ENCODE measurements at regions not wholly inside any gene's neighbourhood (a gene's known extent, or its start where the extent isn't known, plus 50 kb on each side); places are given as distances from the start of the nearest gene placed in this dataset.
"Not testable (repeated sequence)": the region's sequence is repeated elsewhere in the genome, so short reads cannot be mapped to it uniquely, and the experiment has no call there.

DNA sequence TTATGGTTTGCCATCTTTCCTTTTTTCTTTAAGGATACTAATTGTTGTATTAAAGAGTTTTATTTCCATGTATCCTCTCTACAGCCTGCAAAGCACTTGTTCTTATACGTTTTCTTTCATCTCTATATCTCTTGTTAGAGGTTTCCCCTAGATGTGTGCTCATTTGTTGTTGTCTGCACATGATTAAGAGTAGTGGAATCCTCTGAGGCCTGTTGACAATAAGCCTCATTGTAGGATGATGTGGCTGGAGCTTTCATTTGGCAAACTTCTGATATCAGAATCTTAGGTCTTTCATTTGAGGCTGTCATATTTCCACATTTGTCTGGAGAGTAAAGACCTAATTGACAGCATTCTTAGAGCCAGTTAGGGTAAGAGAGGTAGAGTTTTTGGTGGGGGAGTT lies 506.0 kb downstream of the DIPK2A start:
- DNase-seq = no peak

DNA sequence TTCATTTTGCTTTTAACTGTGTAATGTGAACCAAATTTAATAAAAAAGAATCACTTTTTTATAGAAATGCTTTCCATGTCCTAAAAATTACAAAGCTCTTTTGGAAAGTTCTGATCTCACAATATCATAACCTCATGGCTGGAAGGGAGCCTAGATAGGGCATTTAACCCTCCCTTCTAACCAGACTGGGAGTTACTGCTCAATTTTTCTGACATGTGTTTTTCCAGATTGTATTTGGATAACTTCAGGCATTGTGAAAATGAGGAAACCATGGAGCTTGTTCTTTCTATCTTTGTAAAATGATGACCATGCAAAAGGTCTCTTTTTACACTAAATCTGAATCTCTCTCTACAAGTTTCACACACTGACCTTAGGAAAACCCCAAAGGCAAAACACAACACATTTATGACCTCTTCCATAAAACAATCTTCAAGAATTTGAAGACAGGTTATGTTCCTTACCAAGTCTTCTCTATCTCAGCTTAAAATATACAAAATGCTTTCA lies 508.8 kb downstream of the DIPK2A start:
- no peak for DNase-seq

DNA sequence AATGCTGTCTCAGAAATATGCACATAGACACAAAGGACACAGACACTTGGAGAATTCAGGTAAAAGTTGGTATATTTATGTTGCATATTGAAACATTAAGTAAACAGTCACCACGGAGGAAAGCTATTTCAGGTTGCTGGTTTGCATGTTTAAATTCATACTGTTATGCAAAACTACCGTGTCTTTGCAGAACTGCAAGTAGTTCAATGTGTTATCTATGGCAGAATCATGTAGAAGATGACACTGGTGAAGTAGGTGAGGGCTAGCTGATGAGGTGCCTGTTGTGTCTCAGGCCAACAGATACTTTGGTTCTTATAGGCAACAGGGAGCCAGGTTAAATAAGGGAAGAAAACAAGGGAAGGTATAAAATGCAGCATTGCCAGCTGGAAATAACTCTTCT lies 511.3 kb downstream of the DIPK2A start:
- DNase-seq = no peak

DNA sequence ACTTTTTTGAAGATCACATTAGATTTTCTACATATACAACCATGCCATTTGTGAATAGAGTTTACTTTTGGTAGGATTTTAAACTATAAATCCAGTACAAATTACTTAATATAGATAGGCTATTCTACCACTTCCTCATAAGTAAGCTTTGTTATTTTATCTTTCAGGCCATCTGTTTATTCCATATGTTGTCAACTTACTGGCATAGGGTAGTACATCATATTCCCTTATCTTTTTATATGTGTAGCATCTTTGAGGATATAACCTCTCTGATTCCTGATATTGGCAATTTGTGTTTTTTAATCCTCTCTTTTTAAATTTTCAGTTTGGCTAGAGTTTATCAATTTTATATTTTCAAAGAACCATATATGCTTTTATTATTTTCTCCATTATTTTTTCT lies 515.4 kb downstream of the DIPK2A start:
- no peak for DNase-seq

DNA sequence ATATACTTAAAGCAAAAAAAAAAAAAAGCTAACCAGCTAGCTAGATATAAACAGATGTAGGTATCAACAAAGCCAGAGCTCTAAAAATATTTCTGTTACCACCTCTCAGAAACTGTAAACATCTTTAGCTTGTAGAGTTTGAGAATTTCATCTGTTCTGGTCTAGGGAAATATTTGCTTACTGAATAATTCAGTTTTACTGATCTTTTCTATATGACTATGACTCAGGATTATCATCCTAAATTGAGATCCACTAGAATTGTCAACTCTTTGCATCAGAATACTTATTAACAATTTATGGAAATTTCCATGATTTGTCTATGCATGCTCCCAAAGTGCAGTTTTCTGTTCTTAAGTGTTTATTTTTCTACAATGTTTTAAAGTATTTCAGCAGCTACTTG lies 517.3 kb downstream of the DIPK2A start:
- DNase-seq = no peak

DNA sequence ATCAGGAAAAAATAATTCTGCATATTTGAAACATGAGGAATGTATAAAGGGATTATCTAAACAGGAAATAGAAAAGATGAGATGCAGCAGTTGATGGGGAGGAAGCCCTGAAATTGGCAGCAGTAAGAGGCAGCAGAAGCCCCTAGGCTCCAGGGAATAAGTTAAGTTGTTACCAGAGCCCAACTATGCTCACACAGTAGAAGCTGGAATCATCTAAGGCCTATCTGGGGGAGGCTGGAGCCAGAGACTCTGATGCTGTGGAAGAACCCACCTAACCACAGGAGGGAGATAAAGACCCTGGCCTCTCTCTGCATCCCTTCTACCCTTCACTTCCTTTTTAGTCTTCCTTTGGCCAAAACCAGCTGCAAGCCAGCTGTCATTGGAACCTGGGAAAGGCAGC lies 519.7 kb downstream of the DIPK2A start:
- no peak for DNase-seq

DNA sequence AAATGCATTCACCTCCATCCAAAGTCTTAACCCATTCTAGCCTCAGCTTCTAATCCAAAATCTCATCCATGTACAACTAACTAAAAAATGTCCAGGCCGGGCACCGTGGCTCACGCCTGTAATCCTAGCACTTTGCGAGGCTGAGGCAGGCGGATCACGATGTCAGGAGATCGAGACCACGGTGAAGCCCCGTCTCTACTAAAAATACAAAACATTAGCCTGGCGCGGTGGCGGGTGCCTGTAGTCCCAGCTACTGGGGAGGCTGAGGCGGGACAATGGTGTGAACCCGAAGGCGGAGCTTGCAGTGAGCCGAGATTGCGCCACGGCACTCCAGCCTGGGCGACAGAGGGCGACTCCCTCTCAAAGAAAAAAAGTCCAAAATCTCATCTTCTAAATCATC lies 523.0 kb downstream of the DIPK2A start:
- DNase-seq = not testable (repeated sequence)

DNA sequence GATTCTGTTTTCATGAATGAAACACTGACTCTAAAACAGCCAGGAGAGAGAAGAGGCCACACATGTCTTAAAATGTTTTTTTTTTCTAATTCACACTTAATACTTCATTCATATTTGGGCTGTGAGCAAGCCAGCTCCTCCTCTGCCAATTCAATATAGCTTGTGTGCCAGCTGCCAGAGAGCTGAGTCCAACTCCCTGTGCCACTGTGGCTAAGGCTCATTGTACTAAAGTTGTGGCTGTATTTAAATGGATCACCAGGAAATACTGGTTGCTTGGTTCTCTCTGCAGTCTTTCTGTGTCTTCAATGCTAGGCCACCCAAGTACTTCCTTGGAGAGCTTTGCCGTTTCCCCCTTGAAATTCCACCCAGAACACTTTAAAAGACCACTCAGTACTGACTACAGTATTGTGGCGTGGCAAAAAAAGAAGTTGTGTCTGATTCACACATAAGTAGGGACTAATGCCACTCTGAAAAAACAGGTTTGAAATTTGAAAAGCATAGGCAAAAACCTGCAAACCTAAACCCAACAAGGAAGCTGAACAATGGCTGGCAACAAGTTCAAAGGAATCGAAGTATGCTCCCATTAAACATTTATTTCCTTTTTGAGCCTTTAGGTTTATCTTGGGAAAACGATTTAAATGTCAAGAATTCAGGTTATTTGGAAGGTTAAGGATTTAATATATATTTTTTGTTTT lies 524.7 kb downstream of the DIPK2A start:
- no peak for DNase-seq

DNA sequence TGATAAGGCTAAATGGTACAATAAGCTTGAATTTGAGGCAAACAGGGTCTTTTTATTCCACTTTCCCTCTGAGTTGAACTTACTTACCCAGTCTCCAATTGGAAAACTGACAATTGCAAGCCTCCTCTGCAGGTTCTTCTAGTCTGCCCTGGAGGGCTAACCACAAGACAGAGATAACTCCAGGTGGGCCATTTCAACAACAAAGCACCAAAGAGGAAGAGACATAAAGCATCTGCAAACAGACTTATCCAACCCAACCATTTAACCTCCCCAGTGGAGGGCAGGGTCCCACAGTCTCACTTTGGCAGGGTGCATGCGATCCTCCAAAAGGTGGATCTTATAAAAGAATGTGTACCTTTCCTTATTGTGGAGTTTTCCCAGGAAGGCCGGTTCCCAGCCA lies 525.8 kb downstream of the DIPK2A start:
- DNase-seq = no peak

DNA sequence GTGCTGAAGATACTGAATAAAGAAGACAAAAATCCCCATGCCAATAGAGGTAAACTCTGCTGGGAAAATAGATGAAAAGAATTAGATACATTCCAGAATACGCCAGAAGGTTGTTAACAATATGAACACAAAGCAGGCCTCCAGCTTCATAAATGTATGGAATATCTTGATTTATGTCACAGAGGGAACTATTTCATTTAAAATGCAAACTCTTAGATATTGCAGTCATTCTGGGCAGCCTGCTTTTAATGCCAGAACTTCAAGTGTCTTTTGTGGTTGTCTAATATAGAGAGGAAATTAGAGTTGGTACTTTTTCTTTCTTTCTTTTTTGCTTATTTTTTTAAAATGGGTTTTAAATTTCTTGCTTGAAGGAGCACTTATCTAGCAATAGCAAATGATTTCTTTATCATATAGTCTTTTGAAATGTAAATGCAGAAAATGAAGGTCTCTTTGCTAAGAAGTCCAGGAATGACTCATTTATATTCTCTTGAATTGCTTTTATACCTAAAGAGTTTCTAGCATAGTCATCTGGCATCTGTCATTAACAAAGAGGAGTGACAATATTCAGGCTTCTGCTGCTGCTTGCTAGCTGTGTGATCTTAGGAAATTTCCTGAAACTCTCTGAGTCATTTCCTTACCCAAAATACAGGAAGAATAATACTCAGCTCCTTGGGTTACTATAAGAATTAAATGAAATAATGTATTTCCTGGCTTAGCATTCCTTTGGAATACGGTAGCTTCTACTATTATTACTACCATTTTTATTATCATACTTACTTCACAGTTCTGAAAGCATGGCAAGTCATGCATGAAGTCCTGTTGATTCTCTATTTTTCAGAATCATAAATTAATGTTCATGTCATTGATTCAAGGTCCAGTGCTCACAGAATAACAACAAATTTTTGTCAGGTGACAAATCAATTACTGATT lies 527.6 kb downstream of the DIPK2A start:
- no peak for DNase-seq

DNA sequence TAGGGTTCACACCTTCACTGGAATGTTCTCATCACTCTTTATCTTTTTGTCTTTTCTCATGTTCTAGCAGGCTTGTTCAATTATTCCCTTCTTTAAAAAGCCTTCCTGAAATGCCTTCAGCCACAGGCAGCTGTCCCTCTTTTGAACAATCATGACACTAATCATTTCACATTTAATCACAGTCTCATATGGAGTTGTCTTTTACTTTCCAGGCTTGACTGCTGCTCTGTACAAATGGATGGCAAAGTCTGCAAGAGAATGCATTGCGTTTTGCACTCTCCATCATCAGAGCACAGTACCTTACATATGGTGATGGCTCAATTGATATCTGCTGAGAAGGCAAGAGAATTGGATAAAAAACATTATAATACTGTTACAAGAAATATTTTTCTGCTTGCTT lies 529.8 kb downstream of the DIPK2A start:
- DNase-seq = no peak

DNA sequence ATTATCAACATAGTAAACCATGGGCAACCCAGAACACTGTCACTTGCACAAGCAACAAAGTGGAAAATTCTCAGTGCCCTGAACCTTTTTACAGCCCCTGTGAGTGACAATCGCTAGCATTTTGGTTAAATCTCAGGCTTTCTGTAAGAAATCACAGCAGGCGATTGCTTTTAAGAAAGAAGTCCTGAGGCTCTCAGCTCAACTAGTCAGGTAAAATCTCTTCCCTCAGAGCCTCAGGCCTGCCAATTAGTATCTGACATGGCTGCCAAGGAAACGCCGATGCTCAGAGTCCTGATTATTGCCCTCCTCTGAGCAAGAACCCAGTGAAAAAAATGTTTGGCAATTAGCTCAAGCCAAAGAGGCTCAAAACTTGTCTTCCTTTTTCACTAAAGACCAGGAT lies 530.8 kb downstream of the DIPK2A start:
- DNase-seq = no peak

DNA sequence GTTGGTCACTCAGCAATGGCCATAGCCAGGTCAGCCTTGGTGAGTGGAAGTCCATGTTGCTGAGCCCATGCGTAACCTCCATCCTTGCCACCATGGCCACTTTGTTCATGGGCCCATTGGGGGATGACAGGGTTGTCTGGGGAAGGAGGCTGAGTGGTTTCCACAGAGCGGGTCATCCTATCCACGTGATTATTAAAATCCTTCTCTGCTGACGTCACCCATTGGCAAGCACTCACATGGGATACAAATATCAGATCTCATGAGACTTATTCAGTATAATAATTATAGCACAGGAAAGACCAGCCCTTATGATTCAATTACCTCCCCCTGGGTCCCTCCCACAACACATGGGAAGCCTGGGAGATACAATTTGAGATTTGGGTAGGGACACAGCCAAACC lies 534.8 kb downstream of the DIPK2A start:
- not testable (repeated sequence) for DNase-seq

DNA sequence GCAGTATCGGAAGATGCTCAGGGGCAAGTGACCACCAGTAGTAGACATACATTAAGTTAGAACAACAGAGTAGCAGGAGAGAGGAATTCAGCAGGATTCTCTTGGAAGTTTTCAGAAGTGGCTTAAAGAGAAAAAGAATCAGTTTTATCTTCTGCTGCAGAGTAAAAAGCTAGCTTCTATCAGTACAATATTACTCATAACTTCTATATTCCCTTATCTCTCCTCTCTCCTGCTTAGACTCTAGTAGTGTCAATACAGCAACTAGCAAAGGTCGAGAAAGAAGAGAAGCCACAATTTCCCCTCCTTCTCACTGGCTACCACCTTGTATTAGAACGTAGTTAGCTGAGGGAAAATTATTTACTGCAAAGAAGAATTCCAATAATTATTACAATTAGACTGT lies 539.7 kb downstream of the DIPK2A start:
- DNase-seq = no peak

DNA sequence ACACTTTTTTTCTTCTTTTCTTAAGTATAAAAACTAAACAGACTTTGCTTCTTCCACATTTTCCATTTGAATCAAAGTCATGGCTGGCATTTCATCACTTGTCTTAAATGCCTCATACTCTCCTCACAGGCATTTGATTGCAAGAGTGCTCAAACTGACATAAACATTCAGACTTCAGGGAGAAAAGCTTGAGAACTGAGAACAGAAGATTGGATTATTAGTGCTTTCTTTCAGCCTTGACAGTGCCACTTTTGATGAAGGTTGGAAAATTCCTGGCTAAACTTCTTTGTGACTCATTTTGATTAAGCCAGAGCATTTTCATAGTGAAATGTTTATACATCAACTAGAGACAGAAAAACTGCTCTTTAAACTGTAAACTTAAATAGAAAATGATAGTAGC lies 544.4 kb downstream of the DIPK2A start:
- no peak for DNase-seq

DNA sequence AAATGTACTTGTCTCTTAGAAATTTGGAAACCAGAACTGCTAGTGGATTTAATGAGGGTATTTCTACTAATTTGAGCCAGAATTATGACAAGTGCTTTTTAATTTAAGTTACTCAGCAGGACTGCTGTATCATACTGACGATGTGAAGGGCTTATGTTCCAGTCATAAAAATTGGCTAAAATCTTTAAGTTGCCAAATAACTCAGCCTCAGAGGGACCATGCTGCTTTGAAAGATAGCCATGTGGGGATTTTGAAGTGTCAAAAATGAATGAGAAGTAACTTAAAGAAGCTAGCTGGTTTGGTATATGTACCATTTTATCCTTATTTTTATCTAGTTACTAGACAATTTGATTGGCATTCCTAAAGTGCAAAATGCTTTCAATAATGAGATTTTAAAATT lies 545.0 kb downstream of the DIPK2A start:
- DNase-seq = no peak

DNA sequence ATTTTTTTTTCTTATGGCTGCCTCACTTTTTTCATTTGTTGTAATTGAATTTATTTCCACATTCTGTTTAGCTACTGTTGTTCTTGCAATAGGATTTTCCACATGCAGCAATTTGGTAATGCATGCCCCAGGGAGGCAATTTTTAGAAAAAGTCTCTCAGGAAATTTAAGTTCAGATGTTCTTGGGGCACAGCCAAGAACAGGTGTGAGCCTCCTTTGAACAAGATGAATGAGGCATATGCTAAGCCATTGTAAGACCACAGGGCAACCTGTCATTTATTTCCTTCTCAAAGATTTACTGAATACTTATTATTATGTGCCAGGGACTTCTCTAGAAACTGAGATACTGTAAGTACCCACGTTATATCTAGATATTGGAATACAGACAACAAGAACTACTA lies 549.5 kb downstream of the DIPK2A start:
- no peak for DNase-seq

DNA sequence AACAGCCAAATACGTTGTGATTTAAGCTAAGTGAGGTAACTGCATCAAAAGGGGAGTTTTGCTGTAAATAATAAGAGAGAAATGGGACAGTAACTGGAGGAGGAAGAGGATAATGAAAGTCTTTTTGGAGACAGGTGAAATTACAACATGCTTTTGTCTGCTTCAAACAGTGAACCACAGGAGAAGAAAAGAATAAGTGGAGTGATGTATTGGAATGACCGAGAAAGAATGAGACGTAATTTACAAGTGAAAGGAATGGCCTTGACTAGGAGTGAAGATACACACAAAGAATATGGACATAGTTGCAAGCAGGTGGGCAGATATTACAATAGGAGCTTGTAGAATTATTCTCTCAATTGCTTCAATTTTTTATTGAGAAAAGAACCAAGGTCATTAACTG lies 550.8 kb downstream of the DIPK2A start:
- no peak for DNase-seq

DNA sequence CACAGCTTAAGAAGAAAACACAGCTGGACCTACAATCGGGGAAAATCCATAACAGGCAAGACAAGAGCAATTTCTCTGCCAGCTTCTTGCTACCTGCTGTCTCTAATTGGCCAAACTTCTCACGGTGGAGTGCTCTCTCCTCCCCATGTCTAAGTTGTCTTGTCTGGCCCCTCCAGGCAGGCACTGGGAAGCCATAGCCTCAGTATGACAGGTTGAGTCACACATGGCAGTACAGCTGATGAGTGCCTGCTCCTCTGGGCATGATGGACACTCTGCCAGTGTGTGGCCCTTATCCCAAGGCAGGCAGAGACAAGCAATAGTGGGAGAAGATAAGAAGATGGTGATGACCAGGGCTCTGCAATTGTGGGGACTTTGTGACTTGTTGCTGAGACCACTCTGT lies 551.8 kb downstream of the DIPK2A start:
- DNase-seq = no peak

DNA sequence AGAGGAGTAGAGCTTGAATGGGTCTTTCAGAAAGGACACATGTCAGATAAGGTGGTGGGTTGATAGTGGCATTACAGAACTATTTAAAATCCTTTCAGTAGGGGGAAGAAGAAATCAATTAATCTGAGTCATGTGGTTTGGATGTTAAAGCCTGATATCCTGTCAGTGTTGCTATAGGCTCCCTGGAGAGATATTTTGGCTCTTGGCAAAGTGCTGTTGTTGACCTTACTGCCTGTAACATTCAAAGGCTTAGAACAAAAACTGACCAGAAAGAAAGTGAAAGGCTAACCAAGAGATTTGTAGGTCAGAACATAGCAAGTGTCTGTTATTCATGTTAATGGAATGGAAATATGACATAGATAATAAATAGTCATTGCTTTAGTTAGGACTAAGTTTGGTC lies 552.9 kb downstream of the DIPK2A start:
- no peak for DNase-seq

DNA sequence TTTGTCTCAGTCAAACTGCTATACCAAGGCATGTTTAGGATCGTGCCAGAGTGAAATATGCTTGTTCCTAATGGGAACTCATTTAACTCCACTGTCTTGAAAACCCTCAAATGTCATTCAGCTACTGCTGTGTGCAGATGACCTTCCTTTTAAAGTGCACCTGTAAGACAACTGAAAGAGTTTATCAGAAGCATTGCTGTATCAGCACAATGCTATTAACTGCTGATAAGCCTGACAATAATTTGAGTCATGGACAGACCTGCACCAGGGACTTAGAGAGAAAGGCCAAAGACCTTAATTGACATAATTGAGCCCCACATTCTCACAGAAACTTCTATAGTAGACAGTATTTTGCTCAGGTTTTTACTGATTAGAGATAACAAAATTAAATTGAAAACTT lies 557.9 kb downstream of the DIPK2A start:
- no peak for DNase-seq

DNA sequence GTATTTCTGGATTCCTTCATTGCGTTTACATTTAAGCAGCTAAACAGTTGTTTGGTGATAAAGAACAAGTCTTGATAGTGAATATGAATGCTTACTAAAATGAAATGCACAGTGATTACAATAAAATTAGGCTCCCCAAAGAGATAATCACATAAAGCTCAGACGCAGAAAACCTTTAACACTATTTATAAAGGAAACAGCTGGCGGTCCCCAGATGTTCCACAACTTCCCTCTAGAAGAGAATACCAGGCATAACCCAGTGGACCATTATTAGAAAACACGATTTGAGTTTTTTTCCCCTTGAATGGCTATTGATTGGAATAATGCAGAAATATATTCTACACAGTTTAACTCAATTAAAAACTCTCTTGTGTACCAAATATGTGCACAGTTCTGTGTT lies 573.2 kb downstream of the DIPK2A start:
- DNase-seq = no peak

DNA sequence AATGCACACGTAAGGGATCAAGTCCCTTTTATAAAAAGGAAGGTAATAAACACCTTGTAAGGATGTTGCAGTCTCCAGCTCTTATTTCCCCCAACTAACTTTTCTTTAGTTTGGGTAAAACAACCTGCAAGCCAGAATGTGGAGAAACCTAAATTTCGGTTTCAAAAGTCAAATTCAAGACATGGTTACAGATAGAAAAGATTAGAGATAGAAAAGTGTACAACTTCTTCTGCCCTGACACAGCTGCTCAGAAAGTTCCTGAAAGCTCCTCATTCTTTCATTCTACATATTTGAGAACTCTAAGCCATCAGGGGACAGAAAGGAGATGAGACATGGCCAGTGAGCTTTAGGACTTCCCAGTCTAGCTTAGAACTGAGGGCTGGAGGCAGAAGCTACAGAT lies 574.9 kb downstream of the DIPK2A start:
- no peak for DNase-seq

DNA sequence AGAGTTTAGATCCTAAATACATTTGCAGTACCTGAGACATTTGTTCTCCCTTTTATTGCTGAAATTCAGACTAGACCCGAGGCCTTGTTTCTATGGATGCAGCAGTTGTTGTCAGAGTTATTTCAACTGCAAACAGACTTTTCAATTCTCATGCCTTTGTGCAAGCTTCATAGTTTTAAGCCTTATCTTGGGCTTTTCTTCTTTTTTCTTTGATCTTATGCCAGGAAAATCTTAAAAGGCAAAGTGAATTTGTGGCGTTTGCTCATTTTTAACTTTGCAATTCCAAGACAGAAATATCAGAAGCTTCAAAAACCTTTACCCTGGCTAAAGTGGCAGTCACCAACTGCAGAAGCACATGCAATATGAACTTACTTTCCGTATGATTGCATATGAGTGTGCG lies 576.7 kb downstream of the DIPK2A start:
- no peak for DNase-seq

All from activated effector memory CD4-positive, alpha-beta T cell treated with anti-CD3 and anti-CD28 coated beads, Interleukin-2, amount 50 U/mL, for 16 hours (primary cell).